HG02970 (cell line): ENCODE measurements at regions not wholly inside any gene's neighbourhood (a gene's known extent, or its start where the extent isn't known, plus 50 kb on each side); places are given as distances from the start of the nearest gene placed in this dataset.

Experiments
- ATAC-seq: cut with Tn5 transposase; IDR thresholded peaks from one replicate; pipeline ENCODE4 v1.9.1; 2021; ENCODE audit warnings: mild to moderate bottlenecking, moderate library complexity, moderate number of reproducible peaks; ENCODE audit not compliant: unreplicated experiment, low FRiP score

GRCh38 chr12:115528466-115528865 lies 749.0 kb downstream of the MED13L start:
- no peak for ATAC-seq

- no peak for ATAC-seq
Measured at GRCh38 chr12:115521771-115522409, 755.6 kb downstream of the MED13L start.

GRCh38 chr12:115519887-115520286 lies 757.6 kb downstream of the MED13L start:
- no peak for ATAC-seq

DNA sequence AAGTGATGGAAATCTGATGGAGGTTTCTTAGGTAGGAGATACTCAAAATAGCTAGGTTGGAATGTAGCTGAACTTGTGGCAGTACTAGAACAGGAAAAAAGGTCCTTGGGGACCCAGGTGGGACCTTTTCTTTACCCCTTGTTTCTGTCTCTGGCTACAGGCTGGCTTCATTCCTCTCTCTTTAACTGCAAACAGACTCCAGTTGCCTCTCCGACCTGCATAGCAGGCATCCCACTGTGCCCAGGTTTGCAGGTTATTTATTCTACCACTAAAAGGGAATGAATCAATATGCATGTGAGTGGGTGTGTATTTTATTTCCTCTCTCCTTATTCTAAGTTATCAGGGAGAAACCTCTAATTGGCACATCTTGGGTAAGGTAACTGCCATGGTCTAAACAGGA lies 758.1 kb downstream of the MED13L start:
- ATAC-seq = no peak

GRCh38 chr12:115517913-115518312 lies 759.6 kb downstream of the MED13L start:
- ATAC-seq = no peak

GRCh38 chr12:115511986-115512711 lies 765.3 kb downstream of the MED13L start:
- no peak for ATAC-seq

DNA sequence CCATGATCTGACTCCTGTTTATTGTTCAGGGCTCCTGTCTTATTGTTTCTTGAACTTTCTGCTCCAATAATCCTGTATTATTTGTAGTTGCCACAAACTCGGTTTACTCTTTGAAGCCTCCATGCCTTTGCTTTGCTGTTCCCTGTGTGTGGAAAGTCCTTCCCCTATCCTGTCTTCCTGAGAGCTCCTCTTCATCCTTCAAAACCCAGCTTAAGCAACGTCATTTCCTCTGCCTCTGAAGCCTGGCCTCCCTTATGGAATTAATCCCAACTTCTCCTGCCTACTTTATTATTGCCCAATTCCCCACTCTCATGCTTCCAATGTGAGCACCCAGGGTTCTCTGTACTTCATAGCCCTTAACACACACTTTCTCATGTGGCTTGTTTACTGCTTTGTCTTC lies 766.2 kb downstream of the MED13L start:
- ATAC-seq = no peak

DNA sequence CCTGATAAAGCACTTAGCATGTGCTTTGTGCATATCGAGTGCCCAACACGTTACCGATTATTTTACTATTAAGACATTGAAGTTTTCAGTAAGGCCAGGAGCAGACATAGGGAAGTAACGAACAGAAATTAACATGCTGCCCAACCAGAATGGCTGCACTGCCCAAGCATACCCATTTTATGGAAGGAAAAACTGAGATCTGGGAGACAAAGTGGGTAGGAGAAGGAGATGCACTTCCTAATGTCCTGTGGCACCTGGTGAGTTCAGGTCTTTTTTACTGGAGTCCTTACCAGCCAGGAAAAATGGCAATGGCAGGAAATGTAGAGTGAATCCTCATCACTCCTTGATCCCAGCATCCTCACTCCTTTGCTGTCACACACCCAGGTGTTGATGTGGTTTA lies 768.5 kb downstream of the MED13L start:
- no peak for ATAC-seq

GRCh38 chr12:115507951-115508722 lies 769.4 kb downstream of the MED13L start:
- ATAC-seq = no peak

GRCh38 chr12:115507560-115507889 lies 770.0 kb downstream of the MED13L start:
- ATAC-seq = no peak

GRCh38 chr12:115506822-115507559 lies 770.5 kb downstream of the MED13L start:
- ATAC-seq = no peak

DNA sequence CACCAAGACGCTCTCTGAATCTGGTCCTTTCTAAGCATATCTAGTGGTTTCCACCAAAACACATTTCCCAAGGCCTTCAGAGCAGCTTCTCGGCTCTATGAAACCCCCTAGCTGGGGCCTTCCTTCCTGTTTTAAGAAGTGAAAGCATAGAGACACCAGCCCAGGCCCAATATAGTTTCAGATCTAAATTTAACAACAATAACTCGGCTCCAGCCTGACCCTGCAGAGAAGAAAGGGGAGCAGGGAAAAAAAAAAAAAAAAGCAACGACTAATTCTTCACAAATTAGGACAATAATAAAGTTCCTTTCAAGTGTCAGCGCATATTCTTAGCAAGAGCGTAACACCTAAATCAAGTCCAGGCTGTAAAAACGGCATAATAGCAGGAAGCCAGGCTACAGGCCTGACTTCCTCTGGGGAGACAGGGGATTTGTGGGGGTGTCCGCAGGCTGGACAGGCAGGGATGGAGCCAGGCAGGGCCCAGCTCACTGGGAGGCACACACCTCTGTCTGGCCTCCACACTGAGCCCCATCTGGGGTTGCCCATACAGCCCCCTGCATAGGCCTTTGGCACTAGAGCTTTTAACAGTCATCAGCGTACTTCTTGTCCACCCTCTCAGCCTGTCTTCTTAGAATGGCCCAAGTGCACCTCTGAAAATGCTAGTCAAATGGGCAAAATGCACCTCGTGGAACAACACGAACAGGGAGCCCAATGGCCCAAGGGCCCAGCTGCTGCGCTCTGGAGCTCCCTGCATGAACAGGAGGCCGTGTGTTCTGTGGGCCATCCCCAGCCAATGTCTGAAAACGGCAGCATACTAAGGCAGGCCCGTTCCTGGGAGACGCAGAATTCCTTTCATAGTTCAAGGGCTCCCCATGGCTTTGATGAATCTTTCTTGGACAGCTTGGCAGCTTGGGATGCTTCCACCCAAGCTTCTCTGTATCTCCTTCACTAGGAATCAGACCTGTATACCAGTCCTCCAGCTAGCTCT lies 772.9 kb downstream of the MED13L start:
- no peak for ATAC-seq

DNA sequence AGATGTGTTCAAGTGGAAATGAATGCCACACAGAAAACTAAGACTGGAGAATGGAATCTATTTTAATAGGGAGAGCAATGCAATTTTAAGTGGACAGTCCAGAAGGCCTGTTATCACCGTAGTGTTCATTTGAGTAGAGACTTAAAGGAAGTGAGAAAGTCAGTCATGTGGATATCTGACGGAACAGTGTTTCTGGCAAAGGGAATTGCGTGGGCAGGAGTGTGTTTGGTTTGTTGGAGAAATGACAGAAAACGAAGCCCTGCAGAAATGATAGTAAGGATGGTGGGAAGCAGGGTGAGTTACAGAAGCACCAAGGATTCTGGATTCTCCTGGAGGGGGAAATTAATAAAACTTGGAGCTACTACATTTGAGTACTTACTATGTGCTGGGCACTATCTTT lies 776.6 kb downstream of the MED13L start:
- ATAC-seq = no peak

GRCh38 chr12:115495300-115495699 lies 782.2 kb downstream of the MED13L start:
- no peak for ATAC-seq

DNA sequence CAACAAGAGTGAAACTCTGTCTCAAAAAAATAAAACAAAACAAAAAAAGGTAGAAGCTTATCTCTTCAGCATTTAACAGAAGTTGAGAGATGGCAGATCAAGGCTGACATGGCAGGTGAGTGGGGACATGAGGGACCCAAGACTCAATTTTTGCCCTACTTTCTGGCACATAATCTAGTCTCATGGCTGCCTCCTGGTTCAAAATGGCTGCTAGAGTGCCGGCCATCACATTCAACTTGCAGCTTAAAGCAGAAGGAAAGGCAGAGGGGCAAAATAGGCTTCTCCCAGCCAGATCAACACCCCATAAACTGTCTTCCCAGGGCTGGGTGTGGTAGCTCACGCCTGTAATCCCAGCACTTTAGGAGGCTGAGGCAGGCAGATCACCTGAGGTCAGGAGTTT lies 784.9 kb downstream of the MED13L start:
- ATAC-seq = no peak

- no peak for ATAC-seq
Measured at GRCh38 chr12:115491511-115492250, 785.8 kb downstream of the MED13L start.

DNA sequence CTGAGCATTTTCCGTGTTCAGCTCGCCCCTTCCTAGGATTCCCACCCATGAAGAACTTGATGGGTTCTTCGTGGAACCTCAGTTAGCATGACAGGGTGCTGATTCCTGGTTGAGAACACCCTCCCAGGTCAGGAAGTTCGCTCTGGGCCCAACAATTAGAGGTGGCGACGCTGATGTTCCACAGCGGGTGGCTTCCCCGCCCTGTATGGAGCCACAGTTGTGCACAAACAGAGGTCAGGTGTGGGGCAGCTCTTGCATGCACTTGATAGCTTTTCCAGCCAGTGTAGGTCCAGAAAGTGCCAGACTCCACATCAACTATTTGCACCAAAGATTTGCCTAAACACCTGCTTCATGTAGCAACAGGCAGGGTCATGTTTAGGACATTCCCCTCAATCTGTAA lies 788.2 kb downstream of the MED13L start:
- no peak for ATAC-seq

- ATAC-seq = no peak
Measured at GRCh38 chr12:115485967-115486366, 791.5 kb downstream of the MED13L start.

DNA sequence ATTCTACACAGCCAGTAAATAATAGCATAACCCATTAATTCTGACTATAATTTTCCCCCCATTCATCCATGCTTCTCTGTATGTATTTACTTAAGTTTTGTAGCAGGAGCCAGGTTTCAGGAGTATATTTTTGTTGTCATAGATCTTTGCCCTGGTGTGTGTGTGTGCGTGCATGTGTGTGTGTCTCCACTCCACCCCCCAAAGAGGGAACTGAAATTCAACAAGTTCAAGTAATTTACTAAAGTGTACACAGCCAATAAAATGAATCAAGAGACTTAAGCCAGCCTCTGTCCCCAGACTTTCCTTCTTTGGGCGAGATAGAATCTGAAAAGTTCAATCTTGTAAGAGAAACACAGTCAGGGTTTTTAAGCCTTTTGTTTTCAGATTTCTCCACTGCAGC lies 792.0 kb downstream of the MED13L start:
- no peak for ATAC-seq
